HL-60 (cell line): ENCODE measurements at regions not wholly inside any gene's neighbourhood (a gene's known extent, or its start where the extent isn't known, plus 50 kb on each side); places are given as distances from the start of the nearest gene placed in this dataset.

ENCODE experiments used
- CTCF ChIP-seq: IDR thresholded peaks from one replicate; pipeline ENCODE4 v1.5.1; 2011; ENCODE audit warnings: low read length, control low read depth, inconsistent platforms; ENCODE audit not compliant: insufficient read depth
- POLR2AphosphoS5 ChIP-seq: IDR thresholded peaks from 2 replicates; pipeline ENCODE4 v1.6.1; 2012; ENCODE audit warnings: low read depth

GRCh38 chr3:164864454-164864853 is 213.8 kb downstream of the SI start:
- TF ChIP-seq POLR2AphosphoS5 (no peak), CTCF (no peak)
